ENCODE measurements at regions not wholly inside any gene's neighbourhood (a gene's known extent, or its start where the extent isn't known, plus 50 kb on each side); places are given as distances from the start of the nearest gene placed in this dataset.

- TF ChIP-seq ZZZ3 (IDR thresholded peaks at IDR 0.05) (no peak), POLR2A (conservative IDR thresholded peaks at IDR 0.05) (no peak), TFAP4 (CRISPR knock-in tag; IDR thresholded peaks at IDR 0.05; ENCODE audit: borderline replicate concordance) (no peak), ESRRA (IDR thresholded peaks at IDR 0.05; ENCODE audit: borderline replicate concordance, low read depth) (no peak), TAF1 (IDR thresholded peaks at IDR 0.05; ENCODE audit: control insufficient read depth, extremely low read depth, insufficient read depth, low read length, severe bottlenecking) (no peak), MNT (conservative IDR thresholded peaks at IDR 0.05) (no peak), ZNF24 (IDR thresholded peaks at IDR 0.05) (no peak), SNAPC5 (CRISPR knock-in tag; IDR thresholded peaks at IDR 0.05) (no peak), PRMT5 (CRISPR knock-in tag; IDR thresholded peaks at IDR 0.05) (no peak), ZNF274 (IDR thresholded peaks at IDR 0.05; ENCODE audit: borderline replicate concordance, low read depth, low read length) (no peak), RAD51 (IDR thresholded peaks at IDR 0.05; ENCODE audit: borderline replicate concordance, low read depth) (no peak), CTCF (IDR thresholded peaks at IDR 0.05 in 2 of 3, conservative IDR thresholded peaks at IDR 0.05 in 1 of 3; ENCODE audit: insufficient read depth in 2 of 3, low read depth in 1 of 3, low read length in 3 of 3) (no peak), SAP30 (IDR thresholded peaks at IDR 0.05; ENCODE audit: borderline replicate concordance, insufficient read depth, low read depth, low read length, poor library complexity, severe bottlenecking) (no peak)
Measured at GRCh38 chr11:8814209-8814922, 96.6 kb upstream of the AKIP1 start.

Measured in K562 (cell line).